HG03159 (cell line): ENCODE measurements at regions not wholly inside any gene's neighbourhood (a gene's known extent, or its start where the extent isn't known, plus 50 kb on each side); places are given as distances from the start of the nearest gene placed in this dataset.

Experiments
- ATAC-seq: cut with Tn5 transposase; IDR thresholded peaks from one replicate; pipeline ENCODE4 v1.9.1; 2021; ENCODE audit warnings: mild to moderate bottlenecking, moderate library complexity; ENCODE audit not compliant: unreplicated experiment

- no peak for ATAC-seq
Measured at GRCh38 chr7:19242246-19242645, 97.0 kb upstream of the FERD3L start.

- no peak for ATAC-seq
Measured at GRCh38 chr7:19239951-19240350, 94.7 kb upstream of the FERD3L start.

- ATAC-seq: no peak
Measured at GRCh38 chr7:19235680-19236079, 90.5 kb upstream of the FERD3L start.

DNA sequence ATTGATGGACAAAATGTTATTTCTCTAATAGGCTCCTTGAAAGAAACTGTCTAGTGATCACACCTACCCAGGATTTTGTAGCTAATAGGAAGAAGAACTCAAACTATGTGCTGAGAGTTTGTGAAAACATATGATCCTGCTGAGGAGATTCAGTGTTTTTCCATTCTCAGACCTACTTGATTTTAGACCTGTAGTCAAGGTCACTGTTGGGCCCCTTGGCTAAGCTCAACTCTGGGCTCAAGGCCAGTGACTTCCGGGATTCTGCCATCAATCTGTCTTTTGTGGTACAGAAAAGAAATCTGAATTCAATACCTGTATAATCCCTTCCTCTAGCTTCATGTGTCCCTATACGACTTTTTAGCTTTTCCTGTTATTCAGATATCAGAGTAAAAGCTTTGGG, 79.7 kb upstream of the FERD3L start:
- no peak for ATAC-seq

GRCh38 chr7:19215412-19215811, 70.2 kb upstream of the FERD3L start:
- ATAC-seq: no peak

- ATAC-seq: no peak
Measured at GRCh38 chr7:19213746-19214145, 68.5 kb upstream of the FERD3L start.

DNA sequence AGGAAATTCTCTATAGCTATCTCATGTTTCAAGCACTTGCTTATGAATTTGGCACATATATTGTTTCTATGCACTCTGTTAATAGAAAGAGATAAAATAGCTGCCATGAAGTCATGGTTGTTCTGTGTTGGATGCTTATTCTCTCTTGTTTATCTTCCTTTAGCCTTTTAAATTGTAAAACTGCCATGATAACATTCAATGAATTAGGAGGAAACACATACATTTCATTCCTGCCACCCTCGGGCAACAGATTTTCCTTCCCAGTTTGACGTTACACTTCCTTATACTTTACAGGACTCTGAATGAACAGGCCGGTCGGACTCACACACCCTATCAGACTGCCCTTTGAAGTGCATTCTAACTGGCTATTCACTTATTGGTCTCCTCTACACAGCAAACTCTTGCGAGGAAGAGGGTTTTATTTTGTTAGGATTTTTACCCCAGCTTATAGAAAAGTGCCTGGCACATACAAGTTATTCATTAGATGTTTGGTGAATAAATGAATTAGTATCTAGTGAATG, 65.7 kb upstream of the FERD3L start:
- no peak for ATAC-seq

- ATAC-seq: no peak
Measured at GRCh38 chr7:19209166-19209696, 64.0 kb upstream of the FERD3L start.

DNA sequence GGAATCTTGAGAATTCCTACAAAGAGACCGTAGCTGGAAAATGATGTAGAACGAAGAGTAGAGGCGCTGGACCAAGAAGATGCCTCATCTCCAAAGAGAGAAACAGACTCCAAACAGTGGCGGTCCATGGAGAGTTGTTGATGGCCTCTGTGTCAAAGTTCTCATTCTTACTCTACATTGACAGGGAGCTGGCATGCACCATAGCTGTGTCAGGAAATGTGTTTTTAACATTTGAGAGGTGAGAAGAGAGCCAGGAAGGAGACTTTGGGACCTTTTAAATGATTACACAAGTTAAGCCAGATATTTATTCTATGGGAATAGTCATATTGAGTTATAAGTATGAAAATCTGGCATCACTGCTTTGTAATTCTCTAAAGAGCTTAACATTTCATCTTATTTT, 61.5 kb upstream of the FERD3L start:
- no peak for ATAC-seq

DNA sequence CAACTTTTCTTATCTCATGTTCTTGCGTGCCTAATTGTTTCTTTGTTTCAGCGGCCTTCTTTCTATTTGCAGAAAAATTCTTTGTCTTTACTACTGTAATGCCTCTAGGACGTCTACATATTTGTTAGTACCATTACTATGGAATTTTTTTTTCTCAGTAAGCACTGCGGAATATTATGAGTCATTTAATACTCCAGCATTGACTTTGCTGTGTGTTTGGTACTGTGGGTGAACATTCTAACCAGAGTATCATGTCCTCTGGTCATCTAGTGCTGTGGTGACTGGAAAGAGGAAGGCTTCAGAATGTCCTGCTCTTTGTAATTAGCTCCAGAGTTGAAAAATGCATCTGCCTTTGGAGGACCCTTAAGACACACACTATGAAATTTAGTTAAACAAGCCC, 58.5 kb upstream of the FERD3L start:
- no peak for ATAC-seq

DNA sequence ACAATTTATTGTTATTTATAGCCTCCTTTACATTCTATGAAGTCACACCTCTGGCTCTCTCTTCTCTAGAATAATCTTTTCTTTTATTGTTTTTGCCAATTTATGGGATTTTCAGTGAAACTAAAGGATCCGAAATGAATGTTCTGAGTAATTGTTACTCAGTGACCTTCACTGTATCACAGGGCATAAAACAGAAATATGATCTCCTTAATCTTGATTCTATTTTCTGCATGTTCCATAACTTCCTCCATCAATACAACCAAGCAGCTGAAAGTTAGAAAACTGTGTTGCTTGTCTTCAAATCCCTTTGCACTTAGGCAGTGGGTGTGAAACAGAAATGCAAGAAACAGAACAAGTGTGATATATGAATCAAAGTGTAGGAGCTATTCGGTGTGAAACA, 57.4 kb upstream of the FERD3L start:
- ATAC-seq: no peak
